PC-3 (cell line): ENCODE measurements at regions not wholly inside any gene's neighbourhood (a gene's known extent, or its start where the extent isn't known, plus 50 kb on each side); places are given as distances from the start of the nearest gene placed in this dataset.

Experiments
- CTCF ChIP-seq: fragments of 300-600 bp; sonication (generic); conservative IDR thresholded peaks from 2 replicates; pipeline ENCODE4 v1.5.1; 2017; ENCODE audit warnings: antibody characterized with exemption, low read depth, mild to moderate bottlenecking, low read length
- EZH2 ChIP-seq: fragments of 300-600 bp; sonication (generic); IDR thresholded peaks from one replicate; pipeline ENCODE4 v1.6.1; 2017; ENCODE audit warnings: antibody characterized with exemption, mild to moderate bottlenecking, low read length; ENCODE audit not compliant: unreplicated experiment
- EZH2phosphoT487 ChIP-seq: fragments of 300-600 bp; sonication (generic); IDR thresholded peaks from 2 replicates; pipeline ENCODE4 v1.6.1; 2018; ENCODE audit warnings: mild to moderate bottlenecking, antibody characterized with exemption, low read length, borderline replicate concordance

- no peak for TF ChIP-seq CTCF
- no peak for TF ChIP-seq EZH2phosphoT487
- no peak for TF ChIP-seq EZH2
Observed at GRCh38 chr5:105587963-105588662, 2025.5 kb upstream of the NUDT12 start.
